ENCODE measurements at regions not wholly inside any gene's neighbourhood (a gene's known extent, or its start where the extent isn't known, plus 50 kb on each side); places are given as distances from the start of the nearest gene placed in this dataset.

DNA sequence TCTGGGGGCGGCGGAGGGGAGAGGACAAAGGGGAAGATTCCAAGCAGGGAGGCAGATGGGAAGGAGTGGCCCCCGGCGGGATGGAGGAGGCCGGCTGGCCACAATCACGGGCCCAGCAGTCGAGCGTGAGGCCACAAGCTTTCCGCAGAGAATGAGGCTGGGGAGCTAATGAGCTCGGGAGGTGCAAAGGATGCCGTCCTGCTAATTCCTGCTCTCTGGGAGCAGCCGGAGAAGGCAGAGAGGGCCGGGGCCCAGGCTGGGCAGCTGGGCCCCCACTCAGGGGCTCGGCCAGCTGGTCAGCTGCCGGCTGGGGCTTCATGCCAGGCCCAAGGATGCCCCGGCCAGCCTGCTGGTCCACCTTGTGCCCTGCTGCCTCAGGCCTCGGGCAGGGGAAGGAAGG lies 98.1 kb upstream of the LHX5 start:
- H3K27me3 ChIP-seq: peaks cover 10% of the 10 kb centered on the region
- no peak overlapping the region for H3K27ac ChIP-seq
- H3K4me3 ChIP-seq: no peak overlapping the region
- WGBS, 4 donors: 51 to 67% (median 60%) methylated on average over 12 to 17 of the region's 17 CpGs
- no peaks in the 10 kb centered on the region for H3K4me1 ChIP-seq (replicated peaks in 1 of 2)
- no peaks in the 10 kb centered on the region for H3K36me3 ChIP-seq (replicated peaks in 1 of 2)
- H3K9me3 ChIP-seq (replicated peaks in 1 of 3): no peaks in the 10 kb centered on the region
- intact Hi-C loops (cut with DNase I): no loop called here
- no peak for DNase-seq
- TF ChIP-seq CTCF (IDR thresholded peaks at IDR 0.05) (no peak), POLR2A (IDR thresholded peaks at IDR 0.05) (no peak)

DNA sequence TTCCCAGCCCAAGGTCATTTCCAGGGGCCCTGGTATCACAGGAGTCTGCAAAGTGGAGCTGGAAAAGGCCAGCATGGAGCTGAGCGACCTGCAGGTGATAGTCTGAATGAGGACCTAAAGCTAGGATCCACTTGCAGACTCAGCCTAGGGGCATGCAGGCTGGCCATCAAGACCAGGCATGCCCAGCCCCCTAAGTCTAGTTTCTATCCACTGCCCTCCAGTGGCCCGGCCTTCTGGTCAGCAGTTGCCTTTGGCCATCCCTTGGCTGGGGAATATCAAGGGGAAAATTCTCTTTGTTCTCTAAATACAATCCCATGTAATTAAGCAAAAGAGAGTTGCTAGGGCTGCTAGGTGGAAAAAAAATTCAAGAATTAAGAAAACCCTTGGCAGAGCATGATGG lies 96.3 kb upstream of the LHX5 start:
- WGBS, 4 donors: 90 to 95% (median 93%) methylated on average over 2 of the region's 2 CpGs
- Histone ChIP-seq H3K4me3 (no peak overlapping the region), H3K4me1 (replicated peaks in 1 of 2) (no peaks in the 10 kb centered on the region), H3K27ac (no peak overlapping the region), H3K9me3 (replicated peaks in 1 of 3) (no peaks in the 10 kb centered on the region), H3K27me3 (peaks cover 13% of the 10 kb centered on the region), H3K36me3 (replicated peaks in 1 of 2) (no peaks in the 10 kb centered on the region)
- intact Hi-C loops (cut with DNase I): no loop called here
- TF ChIP-seq POLR2A (IDR thresholded peaks at IDR 0.05) (no peak), CTCF (IDR thresholded peaks at IDR 0.05) (no peak)
- no peak for DNase-seq

- no peak for TF ChIP-seq POLR2A (IDR thresholded peaks at IDR 0.05)
- no peak for DNase-seq
- H3K4me1 ChIP-seq (replicated peaks in 1 of 2): no peaks in the 10 kb centered on the region
- no peak overlapping the region for H3K4me3 ChIP-seq
- H3K27ac ChIP-seq: no peak overlapping the region
- no peaks in the 10 kb centered on the region for H3K36me3 ChIP-seq (replicated peaks in 1 of 2)
- WGBS, 4 donors: 8 to 17% (median 14%) methylated on average over 8 of the region's 8 CpGs
- H3K27me3 ChIP-seq: peaks cover 13% of the 10 kb centered on the region
- intact Hi-C loops (cut with DNase I): no loop called here
- no peaks in the 10 kb centered on the region for H3K9me3 ChIP-seq (replicated peaks in 1 of 3)
These were observed 93.7 kb upstream of the LHX5 start for GRCh38 chr12:113565368-113565767.

GRCh38 chr12:113561068-113561780 lies 89.6 kb upstream of the LHX5 start:
- no peaks in the 10 kb centered on the region for H3K9me3 ChIP-seq (replicated peaks in 1 of 3)

More at GRCh38 chr12:113561068-113561780, 89.6 kb upstream of the LHX5 start:
- H3K27ac ChIP-seq: no peak overlapping the region
- H3K36me3 ChIP-seq (replicated peaks in 1 of 2): no peaks in the 10 kb centered on the region
- no peak for DNase-seq
- H3K27me3 ChIP-seq: peaks cover 7% of the 10 kb centered on the region
- no peaks in the 10 kb centered on the region for H3K4me1 ChIP-seq (replicated peaks in 1 of 2)
- intact Hi-C loops (cut with DNase I): no loop called here
- 57 to 67% (median 62%) methylated on average over 14 to 18 of the region's 18 CpGs for WGBS, 4 donors
- no peak for TF ChIP-seq CTCF (IDR thresholded peaks at IDR 0.05)
- TF ChIP-seq POLR2A (IDR thresholded peaks at IDR 0.05): no peak
- H3K4me3 ChIP-seq: no peak overlapping the region
